Cortex of kidney (tissue), 1 donor: ENCODE measurements at regions not wholly inside any gene's neighbourhood (a gene's known extent, or its start where the extent isn't known, plus 50 kb on each side); places are given as distances from the start of the nearest gene placed in this dataset.
"Not testable (repeated sequence)": the region's sequence is repeated elsewhere in the genome, so short reads cannot be mapped to it uniquely, and the experiment has no call there.

Experiments used
- DNase-seq: peaks from one replicate; lab custom pipeline; 2025; lab: John Stamatoyannopoulos, UW

DNA sequence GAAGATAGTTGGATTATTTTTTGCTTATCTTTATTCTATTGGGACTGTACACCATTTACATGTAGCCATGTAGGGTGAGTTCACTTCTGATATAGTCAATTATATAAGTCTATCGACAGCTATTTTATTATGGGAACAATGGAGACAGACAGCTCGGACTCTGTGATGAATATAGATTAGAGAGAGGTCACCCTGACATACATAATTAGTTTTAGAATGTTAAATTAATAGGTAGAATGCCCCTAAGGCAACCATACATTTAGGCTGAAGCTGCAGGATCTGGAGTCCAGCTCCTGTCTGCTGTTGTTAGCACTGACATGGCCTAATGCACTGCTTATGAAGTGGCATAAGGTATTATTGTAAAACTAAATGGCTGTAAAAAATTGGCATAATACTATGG, 700.8 kb downstream of the MAT2B start:
- DNase-seq, result no peak

DNA sequence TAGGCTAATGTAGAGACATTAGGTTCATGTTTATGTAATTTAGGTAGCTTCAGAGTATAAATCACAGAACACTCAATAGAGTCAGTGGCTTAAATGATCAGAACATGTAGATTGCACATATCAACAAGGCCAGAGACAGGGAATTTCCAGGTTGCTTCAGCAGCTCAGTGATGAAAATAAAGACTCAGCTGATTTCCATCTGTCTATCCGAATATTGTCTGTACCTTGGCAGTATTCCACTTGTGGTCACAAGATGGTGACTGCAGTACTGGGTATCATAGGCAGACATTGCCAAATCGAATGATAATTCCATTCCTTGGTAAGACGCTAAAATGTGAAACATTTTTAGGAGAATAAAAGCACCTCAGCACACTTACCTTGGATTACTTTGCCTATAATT, 702.2 kb downstream of the MAT2B start:
- DNase-seq, result no peak

DNA sequence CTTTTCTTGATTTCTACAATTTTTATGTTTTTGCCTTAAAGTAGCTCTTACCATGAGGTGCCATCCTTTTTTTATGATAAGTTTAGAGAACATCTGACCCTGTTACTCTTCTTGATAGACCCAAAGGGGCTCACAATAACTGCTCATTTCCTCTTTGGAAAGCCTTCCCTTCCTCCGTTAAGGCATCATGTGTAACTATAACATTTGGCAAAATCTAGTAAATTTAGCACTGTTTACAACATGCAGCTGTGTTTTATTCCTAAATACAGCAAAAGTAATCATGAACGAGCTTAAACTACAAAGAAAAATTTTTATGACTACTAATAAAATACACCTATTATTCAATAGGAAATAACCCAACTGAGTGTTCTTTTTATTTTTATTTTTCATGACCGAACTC, 705.1 kb downstream of the MAT2B start:
- DNase-seq, result no peak

DNA sequence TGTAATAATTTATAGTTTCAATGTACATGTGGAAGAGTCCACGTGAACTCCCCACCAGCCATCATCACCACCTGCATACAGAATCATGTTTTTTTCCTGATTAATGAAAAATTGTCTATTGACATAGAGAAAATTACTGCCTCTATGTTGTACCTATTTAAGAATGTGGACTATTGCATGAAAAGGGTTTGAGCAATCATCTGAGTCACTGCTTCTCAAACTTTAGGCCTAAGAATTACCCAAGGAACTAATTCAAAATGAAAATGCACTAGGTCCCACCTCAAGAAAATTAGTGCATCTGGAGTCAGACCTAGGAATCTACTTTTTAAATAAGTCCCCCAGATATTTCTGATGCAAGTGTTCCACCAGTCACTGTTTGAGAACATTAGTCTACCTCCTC, 709.3 kb downstream of the MAT2B start:
- DNase-seq, result no peak

DNA sequence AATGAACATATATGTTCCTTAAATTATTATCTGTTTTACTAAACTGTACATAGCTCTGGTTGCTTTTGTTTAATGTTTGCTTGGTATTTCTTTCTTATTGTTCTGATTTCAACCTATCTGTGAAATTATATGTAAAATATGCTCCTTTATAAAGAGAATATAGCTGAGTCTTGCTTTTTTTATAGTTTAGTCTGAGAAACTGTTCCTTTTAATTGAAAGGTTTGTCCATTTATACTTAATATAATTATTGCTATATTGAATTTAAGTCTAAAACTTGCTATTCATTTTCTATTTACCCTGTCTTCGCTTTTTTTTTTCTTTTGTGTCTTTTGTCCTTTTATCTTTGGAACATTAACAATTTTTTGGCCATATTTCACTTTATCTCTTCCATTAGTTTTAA, 712.0 kb downstream of the MAT2B start:
- no peak for DNase-seq

DNA sequence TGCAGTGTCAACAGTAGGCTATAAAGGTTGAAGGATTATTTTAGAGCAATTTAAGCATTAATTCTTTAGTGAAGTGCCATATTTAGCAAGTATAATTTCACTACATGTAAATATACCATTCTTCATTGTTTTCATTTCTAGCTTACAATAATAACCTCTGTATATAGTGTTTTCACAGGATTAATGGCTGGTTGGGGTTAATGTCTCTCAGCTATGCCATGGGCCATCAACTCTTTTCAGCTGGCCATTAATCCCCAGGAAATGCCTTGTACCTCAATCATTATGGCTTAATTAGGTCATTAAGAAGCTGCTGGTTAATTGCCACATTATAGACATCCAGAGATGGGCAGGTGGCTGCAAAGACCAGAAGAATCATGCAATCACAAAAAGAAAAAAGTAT, 715.1 kb downstream of the MAT2B start:
- no peak for DNase-seq

DNA sequence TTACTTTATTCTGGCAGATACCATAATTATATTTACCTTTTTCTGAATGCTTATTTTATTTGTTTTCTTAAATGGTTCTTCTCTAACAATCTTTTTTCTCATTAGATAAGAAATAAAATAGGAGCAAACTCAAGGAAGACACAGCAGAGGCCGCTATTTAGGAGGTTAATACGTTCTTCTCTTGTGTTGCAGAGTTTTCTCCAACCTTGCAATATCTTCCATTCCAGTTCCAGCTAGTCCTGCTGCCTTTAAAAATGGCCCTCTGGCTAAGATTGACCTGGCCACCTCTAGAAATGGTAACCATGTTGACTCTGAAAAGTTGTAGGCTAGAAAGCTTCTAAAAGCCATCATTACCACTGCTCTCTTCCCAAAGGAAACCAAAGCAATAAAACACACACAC, 718.8 kb downstream of the MAT2B start:
- no peak for DNase-seq

DNA sequence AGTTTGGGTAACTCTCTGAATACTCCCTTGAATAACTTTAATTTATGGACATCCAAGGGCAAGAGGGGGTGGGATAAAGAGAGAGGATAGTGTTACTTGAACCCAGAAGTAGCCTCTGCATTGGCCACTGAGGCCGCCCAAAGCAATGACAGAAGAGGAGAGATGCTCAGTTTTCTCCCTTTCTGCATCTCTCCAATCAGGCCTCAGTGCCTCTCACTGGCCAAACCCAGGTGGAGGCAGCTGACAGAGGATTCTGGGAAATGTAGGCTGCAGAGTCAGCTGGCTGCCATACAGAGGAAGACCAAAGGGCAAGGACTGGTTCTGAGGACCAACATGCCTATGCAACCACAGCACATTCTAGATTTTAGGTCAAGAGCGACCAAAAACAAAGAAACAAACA, 719.4 kb downstream of the MAT2B start:
- DNase-seq, result no peak

DNA sequence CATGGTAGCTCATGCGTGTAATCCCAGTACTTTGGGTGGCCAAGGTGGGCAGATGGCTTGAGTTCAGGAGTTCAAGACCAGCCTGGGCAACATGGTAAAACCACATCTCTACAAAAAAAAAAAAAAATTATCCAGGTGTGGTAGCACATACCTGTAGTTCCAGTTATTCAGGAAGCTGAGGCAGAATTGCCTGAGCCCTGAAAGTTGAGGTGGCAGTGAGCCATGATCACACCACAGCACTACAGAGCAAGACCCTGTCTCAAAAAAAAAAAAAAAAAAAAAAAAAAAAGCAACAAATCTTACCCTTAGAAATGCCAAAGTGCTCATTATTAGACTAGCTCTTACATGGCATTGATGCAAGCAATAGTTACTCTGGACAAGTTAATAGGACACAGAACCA, 724.9 kb downstream of the MAT2B start:
- DNase-seq, result no peak

DNA sequence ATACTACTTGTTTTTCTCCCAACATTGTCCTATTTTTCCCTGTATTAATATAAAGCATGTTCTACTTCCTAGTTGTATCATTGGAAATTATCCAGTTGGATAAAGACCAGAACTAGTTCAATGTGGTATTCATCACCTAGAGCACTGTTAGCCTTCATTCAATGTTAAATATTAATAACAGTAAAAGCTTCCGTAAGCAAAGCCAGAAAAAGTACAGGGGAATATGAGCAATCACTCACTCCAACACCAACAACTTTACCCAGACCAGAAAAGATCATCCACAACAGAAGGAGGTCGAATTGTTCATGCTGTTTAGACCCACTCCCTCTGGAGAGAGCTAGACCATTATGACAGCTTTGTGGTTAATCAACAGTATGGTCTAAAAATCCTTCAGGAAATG, 728.4 kb downstream of the MAT2B start:
- DNase-seq, result no peak

DNA sequence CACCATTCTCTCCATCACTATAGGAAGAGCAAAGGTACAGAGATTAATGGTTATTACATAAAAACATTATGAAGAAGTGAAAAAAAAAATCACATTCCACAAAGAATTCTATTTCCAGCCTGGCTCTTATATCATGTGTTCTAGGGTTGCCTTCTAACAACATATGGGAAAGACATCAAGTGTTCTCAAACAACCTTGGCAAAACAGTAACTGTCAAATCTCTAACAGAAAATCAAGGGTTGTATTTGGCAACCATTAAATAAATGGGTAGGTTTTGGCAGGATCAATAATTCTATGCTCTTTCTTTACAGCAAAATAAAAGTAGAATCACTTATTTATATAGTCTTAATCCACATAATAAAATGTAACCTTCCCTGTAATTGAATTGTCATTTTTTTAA, 728.9 kb downstream of the MAT2B start:
- DNase-seq, result no peak

DNA sequence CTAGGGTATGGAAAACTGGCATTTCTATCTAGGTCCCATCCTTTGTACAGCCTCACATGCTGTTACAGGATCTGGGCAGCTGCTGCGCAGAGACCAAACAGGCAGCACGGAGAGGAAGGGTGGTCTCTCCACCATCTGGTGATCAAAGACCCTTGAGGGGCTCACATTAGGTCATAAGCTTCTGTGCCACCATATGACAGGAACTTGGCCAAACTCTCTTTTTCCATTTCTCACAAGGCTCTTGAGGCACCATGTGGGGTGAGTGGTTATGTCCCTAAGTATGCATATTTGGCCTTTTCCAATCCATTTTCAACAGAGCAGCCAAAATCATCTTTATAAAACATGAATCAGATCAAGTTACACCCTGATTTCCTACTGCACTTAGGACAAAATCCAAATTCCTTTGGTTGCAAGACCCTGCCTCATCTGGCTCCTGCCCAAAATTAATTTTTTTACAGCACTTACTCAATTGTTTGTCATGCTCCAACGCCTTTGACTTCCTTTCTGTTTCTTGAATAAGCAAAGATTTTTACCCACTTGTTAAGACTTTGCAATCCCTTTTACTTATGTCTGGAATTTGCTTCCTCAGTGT, 730.0 kb downstream of the MAT2B start:
- no peak for DNase-seq

DNA sequence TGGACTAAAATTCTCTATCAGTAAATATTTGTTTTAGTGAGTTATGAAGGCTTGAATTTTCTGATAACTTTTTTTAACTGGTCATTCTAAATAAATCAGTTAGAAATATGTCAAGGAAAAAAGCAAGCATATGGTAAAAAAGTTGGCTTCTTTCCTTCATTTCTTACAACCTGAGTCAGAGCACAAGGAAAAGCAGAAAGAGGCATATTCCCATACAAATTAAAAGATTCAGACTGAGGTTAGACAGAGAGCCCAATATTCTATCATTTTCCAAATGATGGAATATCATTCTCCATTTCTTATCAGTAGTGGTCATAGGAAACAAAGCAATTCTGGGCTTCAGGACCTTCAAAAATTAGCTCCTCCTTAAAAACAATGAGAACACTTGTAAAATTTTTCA, 732.1 kb downstream of the MAT2B start:
- DNase-seq, result no peak

DNA sequence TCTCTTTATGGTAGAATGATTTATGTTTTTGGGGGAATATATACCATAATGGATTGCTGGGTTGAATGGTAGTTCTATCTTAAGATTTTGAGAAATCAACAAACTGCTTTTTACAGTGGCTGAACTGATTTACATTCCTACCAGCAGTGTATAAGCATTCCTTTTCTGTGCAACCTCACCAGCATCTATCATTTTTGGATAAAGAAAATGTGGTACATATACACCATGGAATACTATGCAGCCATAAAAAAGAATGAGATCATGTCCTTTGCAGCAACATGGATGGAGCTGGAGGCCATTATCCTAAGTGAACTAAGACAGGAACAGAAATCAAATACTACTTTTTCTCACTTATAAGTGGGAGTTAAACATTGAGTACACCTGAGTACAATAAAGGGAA, 746.4 kb downstream of the MAT2B start:
- DNase-seq, result not testable (repeated sequence)

DNA sequence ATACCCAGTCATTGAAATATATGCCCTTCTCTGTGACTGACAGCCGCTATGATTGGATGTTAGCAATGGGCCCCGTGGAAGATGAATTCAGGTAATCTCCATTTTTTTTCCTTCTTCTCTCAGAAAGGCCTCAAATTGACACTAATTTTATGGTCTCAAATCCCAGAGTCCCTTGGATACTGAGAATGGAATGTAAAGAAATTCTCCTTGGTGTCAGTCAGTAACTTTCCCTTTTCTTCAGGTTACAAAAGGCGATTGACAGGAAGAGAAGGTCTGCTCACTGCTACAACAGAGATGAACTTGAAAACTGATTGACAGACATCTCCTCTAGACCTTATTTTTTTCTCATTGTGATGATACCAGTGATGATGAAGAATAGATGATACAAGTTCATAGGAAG, 748.3 kb downstream of the MAT2B start:
- no peak for DNase-seq

DNA sequence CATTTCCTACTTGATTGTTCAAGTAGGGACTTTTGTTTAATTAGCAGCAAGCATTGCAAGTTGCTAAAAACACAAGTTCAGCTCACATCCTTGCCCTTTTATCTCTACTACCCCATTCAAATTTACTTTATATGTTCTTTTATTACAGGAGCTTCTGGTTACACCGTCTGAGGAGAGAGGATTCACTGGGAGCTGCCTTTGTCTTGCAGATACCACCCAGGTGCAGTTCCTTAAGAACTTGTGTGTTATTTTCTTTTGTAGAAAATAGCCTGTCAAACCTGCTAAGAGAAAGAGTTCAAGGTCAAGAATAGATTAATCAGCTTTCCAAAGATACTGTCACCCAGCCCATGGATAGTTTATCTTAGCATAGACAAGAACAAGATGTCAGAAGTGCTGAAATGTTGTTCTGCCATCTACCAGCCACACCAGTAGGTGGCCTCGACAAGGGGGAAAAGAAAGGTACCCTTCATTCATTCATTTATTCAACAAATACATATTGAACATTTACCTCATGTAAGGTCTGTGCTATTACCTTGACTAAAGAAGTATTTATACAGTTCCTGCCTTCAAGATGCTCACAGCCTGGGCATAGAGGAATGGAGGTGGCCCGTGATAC, 750.3 kb downstream of the MAT2B start:
- DNase-seq, result no peak

DNA sequence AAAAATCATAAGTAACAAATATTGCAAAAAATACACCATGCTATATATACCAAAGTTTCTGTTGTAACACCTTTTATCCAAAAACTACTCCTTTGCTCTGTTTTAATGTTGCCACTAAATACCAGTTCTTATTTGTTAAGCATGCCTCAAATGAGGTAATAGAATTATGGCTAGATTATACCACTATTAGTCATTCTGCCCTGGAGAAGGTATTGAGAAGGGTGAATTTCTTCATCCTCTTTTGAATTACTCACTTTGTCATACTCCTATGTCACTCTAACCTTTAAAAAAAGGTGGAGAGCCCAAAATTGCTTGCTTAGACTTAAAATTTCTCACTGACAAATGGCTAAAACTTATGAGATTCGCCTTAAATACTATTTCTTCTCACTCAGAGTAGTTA, 750.9 kb downstream of the MAT2B start:
- DNase-seq, result no peak

DNA sequence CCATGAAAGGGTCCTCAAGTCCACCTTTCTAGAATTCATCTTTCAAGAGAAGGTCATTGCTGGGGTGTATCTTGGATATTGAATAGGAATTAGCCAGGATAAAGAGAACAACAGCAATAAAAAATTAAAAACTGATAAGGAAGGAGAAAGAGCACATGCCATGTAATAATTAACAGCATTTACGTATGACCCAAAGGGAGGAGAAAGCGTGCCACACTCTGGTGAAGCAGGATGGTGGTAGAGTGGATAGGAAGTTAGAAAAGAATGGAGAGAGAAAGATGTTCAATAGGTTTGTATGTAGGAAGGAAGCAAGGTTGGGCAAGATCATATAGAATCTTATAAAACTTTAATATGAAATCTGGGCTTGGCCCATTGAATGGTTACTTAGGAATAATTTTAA, 751.5 kb downstream of the MAT2B start:
- DNase-seq, result no peak

DNA sequence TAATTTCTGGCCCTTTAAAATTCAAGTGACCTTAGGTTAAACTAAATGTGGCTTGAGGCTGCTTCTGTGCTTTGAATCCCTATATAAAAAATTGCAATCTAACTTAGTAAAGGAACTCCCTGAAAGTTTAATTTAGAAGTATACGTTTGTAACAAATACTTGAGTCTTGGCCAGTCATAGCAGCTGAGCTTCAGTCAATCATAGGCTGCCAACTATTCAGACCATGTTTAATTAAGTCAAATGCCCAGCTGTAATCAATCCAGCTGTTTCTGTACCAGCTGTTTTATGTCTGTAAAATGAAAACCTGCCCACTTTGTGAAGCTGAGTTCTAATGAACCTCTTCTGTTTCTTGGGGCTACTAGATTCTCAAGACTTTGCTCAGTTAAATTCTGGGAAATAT, 760.1 kb downstream of the MAT2B start:
- DNase-seq, result no peak

DNA sequence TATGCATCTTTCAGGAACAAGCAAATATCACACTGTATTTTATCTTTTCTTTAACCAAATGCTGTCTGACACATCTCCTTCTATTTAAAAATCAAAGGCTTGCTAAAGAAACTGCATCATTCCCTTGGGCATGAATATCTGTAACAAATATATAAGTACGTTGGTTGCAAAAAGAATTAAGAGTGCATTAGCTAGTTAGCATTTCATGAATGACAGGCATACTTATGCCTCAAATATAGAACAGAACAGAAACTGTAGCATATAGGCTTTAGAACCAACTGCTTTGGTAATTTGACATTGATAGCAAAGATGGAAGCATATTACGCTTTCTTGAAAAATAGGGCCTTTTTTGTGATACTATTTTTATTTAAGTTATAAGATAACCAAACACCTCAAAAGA, 761.2 kb downstream of the MAT2B start:
- no peak for DNase-seq

DNA sequence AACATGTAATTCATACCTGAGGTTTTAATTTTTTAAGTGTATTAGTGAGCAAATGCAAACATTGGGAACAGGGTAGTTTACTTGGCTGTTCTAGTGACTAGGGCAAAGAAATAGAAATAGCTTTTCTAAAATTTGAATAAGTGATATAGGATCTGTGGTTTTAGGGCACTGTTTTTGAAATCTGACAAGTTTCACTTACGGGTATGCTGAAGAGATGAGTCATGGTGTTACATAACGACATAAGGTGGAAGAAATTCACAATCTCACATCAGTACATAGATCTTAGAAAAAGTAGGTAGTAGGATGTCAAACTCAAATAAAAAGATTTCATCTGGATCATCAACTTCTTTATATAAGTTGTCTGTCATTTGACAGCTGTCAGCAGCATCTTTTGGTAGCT, 772.3 kb downstream of the MAT2B start:
- no peak for DNase-seq

DNA sequence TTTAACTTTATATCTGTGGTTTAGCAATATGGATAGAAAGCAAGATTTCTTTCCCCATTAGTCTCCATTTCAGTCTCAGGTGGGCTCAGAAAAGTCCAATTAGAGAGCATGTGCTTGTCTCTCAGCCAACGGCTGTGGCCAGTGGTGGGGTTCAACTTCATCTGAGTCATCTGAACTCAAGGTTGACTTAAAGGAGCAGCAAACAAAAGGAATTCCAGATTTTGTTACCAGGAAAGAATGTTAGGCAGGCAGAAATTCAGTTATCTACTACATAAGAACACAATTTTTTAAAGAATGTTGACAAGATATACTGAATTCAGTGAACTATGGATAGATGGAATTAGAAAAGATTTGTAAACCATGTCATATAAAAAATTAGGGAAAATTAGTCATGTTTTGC, 784.1 kb downstream of the MAT2B start:
- DNase-seq, result no peak

DNA sequence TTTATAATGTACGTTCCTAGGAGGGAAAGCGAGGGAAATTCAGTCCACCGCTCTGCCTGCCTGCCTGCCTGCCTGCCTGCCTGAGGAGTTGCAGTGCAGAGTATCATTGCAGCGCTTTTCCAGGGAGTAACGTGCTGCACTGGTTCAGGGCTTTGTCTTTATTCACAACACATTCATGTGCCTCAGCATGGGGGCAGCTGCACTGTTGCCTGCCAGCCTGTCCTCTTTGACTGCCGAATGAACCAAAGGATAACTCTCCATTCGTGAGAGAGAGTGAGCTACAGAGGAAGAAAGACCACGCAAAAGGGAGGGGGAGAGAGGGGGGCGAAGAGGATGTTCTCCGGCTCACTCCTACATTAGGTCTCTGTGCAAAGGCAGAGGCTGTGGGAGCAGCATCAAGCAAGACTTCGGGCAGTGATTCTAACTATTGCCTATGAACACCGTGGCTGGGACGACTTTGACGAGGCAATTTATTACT, 791.2 kb downstream of the MAT2B start:
- no peak for DNase-seq

DNA sequence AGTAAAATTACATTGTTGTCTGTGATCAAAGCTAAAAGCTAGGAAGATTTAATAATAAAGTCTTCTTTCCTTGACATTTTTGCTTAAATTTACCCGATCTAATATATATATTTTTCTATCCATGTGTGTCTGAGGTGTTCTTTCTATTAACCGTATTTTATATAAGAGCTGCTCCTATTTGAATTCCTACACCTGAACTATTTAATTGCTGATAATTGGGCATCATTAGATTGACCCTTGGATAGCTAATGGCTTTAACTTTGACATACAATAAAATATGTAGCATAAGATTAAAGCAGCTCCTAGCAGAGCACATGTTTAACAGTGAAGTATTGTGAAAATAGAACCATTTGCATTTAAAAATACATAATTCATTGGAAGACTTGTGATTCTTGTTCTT, 792.7 kb downstream of the MAT2B start:
- DNase-seq, result no peak
